HEK293T (cell line): ENCODE measurements at regions not wholly inside any gene's neighbourhood (a gene's known extent, or its start where the extent isn't known, plus 50 kb on each side); places are given as distances from the start of the nearest gene placed in this dataset.

Source experiments
- CTCF ChIA-PET: fragments of 350-600 bp; formaldehyde crosslinking; extraction: SDS; loops from one replicate; lab custom pipeline; 2021; ENCODE audit warnings: antibody characterized with exemption, inconsistent platforms; lab: Yijun Ruan, JAX
- POLR2A ChIA-PET: fragments of 350-600 bp; formaldehyde crosslinking; extraction: SDS; loops from one replicate; lab custom pipeline; 2020; ENCODE audit warnings: antibody characterized with exemption, inconsistent platforms; lab: Yijun Ruan, JAX
- DNase-seq: peaks from one replicate; pipeline ENCODE4 v3.0.0; 2012; ENCODE audit warnings: mixed read lengths; ENCODE audit errors: extremely low spot score
- ARNT ChIP-seq: fragments of 450-650 bp; IDR thresholded peaks from 2 replicates; pipeline ENCODE4 v1.6.1; 2017; ENCODE audit warnings: mild to moderate bottlenecking
- BHLHE40 ChIP-seq: fragments of 450-650 bp; IDR thresholded peaks from 2 replicates; pipeline ENCODE4 v1.6.1; 2016; ENCODE audit warnings: mild to moderate bottlenecking, moderate library complexity, borderline replicate concordance
- CTBP1 ChIP-seq: fragments of 450-650 bp; IDR thresholded peaks from 2 replicates; pipeline ENCODE4 v1.6.1; 2016; ENCODE audit warnings: borderline replicate concordance
- ELF4 ChIP-seq: fragments of 450-650 bp; IDR thresholded peaks from 2 replicates; pipeline ENCODE4 v1.6.1; 2017; ENCODE audit warnings: antibody characterized with exemption
- FOXA1 ChIP-seq: fragments of 450-650 bp; IDR thresholded peaks from 2 replicates; pipeline ENCODE4 v1.6.1; 2016; ENCODE audit warnings: mild to moderate bottlenecking
- FOXK2 ChIP-seq: fragments of 450-650 bp; IDR thresholded peaks from 2 replicates; pipeline ENCODE4 v1.6.1; 2016; ENCODE audit warnings: mild to moderate bottlenecking
- FOXM1 ChIP-seq: fragments of 450-650 bp; IDR thresholded peaks from 2 replicates; pipeline ENCODE4 v1.6.1; 2017; ENCODE audit warnings: mild to moderate bottlenecking, borderline replicate concordance
- HDGF ChIP-seq: fragments of 450-650 bp; IDR thresholded peaks from 2 replicates; pipeline ENCODE4 v1.6.1; 2017; ENCODE audit warnings: antibody characterized with exemption, borderline replicate concordance
- L3MBTL2 ChIP-seq: fragments of 450-650 bp; conservative IDR thresholded peaks from 2 replicates; pipeline ENCODE4 v1.6.1; 2016; ENCODE audit warnings: mild to moderate bottlenecking
- LEF1 ChIP-seq: fragments of 450-650 bp; IDR thresholded peaks from 2 replicates; pipeline ENCODE4 v1.6.1; 2017; ENCODE audit warnings: mild to moderate bottlenecking, borderline replicate concordance
- NFRKB ChIP-seq: fragments of 450-650 bp; IDR thresholded peaks from 2 replicates; pipeline ENCODE4 v1.6.1; 2016; ENCODE audit warnings: mild to moderate bottlenecking, moderate library complexity
- PKNOX1 ChIP-seq: fragments of 450-650 bp; IDR thresholded peaks from 2 replicates; pipeline ENCODE4 v1.6.1; 2016
- SP1 ChIP-seq: fragments of 450-650 bp; IDR thresholded peaks from 2 replicates; pipeline ENCODE4 v1.6.1; 2017
- SUZ12 ChIP-seq: fragments of 450-650 bp; IDR thresholded peaks from 2 replicates; pipeline ENCODE4 v1.6.1; 2016; ENCODE audit warnings: mild to moderate bottlenecking
- TARDBP ChIP-seq: fragments of 450-650 bp; IDR thresholded peaks from 2 replicates; pipeline ENCODE4 v1.6.1; 2016
- ZNF384 ChIP-seq: fragments of 450-650 bp; IDR thresholded peaks from 2 replicates; pipeline ENCODE4 v1.6.1; 2016

GRCh38 chr4:20440170-20440569 lies 188.5 kb downstream of the SLIT2 start:
- TF ChIP-seq NFRKB (no peak), PKNOX1 (peak; percentile 45; the same call in 1 of the 2 replicates), ARNT (no peak)
- no peak for DNase-seq
- ChIA-PET POLR2A (no interaction called here), CTCF (no interaction called here)

- no peak for DNase-seq
- CTCF ChIA-PET, result interaction anchor here (0.6 kb wide), 1 partner anchor 145 kb away, joined by 8 read pairs; no protein-coding TSS in a partner anchor
- TF ChIP-seq ZNF384 (no peak), ELF4 (no peak), L3MBTL2 (no peak), SUZ12 (no peak), FOXM1 (no peak), ARNT (no peak), HDGF (no peak), FOXA1 (no peak), BHLHE40 (no peak)
- POLR2A ChIA-PET, result no interaction called here
Measured at GRCh38 chr4:20443015-20443805, 191.5 kb downstream of the SLIT2 start.

- ChIA-PET CTCF (no interaction called here), POLR2A (interaction anchor here (0.7 kb wide), 1 partner anchor 156 kb away, joined by 4 read pairs; no protein-coding TSS in a partner anchor)
- no peak for TF ChIP-seq PKNOX1
- TF ChIP-seq NFRKB, result no peak
- no peak for TF ChIP-seq ELF4
- TF ChIP-seq ARNT, result no peak
- no peak for TF ChIP-seq CTBP1
- TF ChIP-seq BHLHE40, result no peak
- no peak for TF ChIP-seq HDGF
- no peak for TF ChIP-seq LEF1
- TF ChIP-seq FOXK2, result no peak
- no peak for DNase-seq
Measured at GRCh38 chr4:20444599-20445337, 193.1 kb downstream of the SLIT2 start.

- CTCF ChIA-PET, result interaction anchor here (1.1 kb wide), 1 partner anchor 42 kb away, joined by 5 read pairs; no protein-coding TSS in a partner anchor
- DNase-seq, result no peak
- POLR2A ChIA-PET, result no interaction called here
- no peak for TF ChIP-seq HDGF
- no peak for TF ChIP-seq ELF4
- no peak for TF ChIP-seq TARDBP
- TF ChIP-seq ZNF384, result no peak
- TF ChIP-seq LEF1, result no peak
- no peak for TF ChIP-seq NFRKB
- no peak for TF ChIP-seq FOXA1
- no peak for TF ChIP-seq BHLHE40
- no peak for TF ChIP-seq PKNOX1
- no peak for TF ChIP-seq SP1
- no peak for TF ChIP-seq FOXK2
Measured at GRCh38 chr4:20445933-20446723, 194.4 kb downstream of the SLIT2 start.

- TF ChIP-seq L3MBTL2 (no peak), TARDBP (no peak), SUZ12 (no peak)
- no peak for DNase-seq
- ChIA-PET POLR2A (no interaction called here), CTCF (interaction anchor here (1.0 to 1.1 kb wide), 2 partner anchors 15 to 41 kb away, joined by 3 to 5 read pairs; no protein-coding TSS in a partner anchor)
Measured at GRCh38 chr4:20447103-20447502, 195.4 kb downstream of the SLIT2 start.

GRCh38 chr4:20451986-20452385 lies 200.3 kb downstream of the SLIT2 start:
- ChIA-PET POLR2A (no interaction called here), CTCF (no interaction called here)
- no peak for DNase-seq
- no peak for TF ChIP-seq SP1
- TF ChIP-seq PKNOX1, result no peak
- no peak for TF ChIP-seq HDGF
- no peak for TF ChIP-seq SUZ12
- no peak for TF ChIP-seq FOXK2
- no peak for TF ChIP-seq FOXM1
- TF ChIP-seq ARNT, result no peak
- TF ChIP-seq ZNF384, result no peak
- TF ChIP-seq ELF4, result no peak
- TF ChIP-seq L3MBTL2, result no peak
- no peak for TF ChIP-seq TARDBP
- TF ChIP-seq CTBP1, result no peak
- no peak for TF ChIP-seq NFRKB
- no peak for TF ChIP-seq LEF1
